ENCODE measurements at regions not wholly inside any gene's neighbourhood (a gene's known extent, or its start where the extent isn't known, plus 50 kb on each side); places are given as distances from the start of the nearest gene placed in this dataset.
"Not testable (repeated sequence)": the region's sequence is repeated elsewhere in the genome, so short reads cannot be mapped to it uniquely, and the experiment has no call there.

DNA sequence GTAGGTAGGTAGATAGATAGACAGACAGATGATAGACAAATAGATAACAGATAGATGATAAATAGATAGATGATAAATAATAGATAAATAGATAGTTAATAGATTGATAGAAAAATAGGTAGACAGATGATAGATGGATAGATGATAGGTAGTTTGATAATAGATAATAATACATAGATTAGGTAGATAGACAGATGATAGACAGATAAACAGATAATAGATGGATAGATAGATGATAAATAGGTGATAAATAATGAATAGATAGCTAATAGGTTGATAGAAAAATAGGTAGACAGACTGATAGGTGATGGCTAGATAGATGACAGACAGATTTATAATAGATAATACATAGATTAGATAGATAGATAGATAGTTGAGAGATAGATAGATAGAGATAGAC lies 350.5 kb upstream of the DPP6 start:
- Histone ChIP-seq H3K4me1 (ENCODE audit: insufficient read depth, low read length, poor library complexity, severe bottlenecking) (no peaks in the 10 kb centered on the region), H3K9me3 (ENCODE audit: low read depth, low read length, poor library complexity, severe bottlenecking) (no peaks in the 10 kb centered on the region), H3K36me3 (ENCODE audit: insufficient read depth, low read length, poor library complexity, severe bottlenecking) (no peaks in the 10 kb centered on the region), H3K27ac (ENCODE audit: low read depth, low read length, poor library complexity, severe bottlenecking) (no peak overlapping the region), H3K27me3 (replicated peaks; ENCODE audit: insufficient read depth, low read depth, low read length, poor library complexity) (no peaks in the 10 kb centered on the region), H3K4me3 (ENCODE audit: low read depth, low read length, poor library complexity, severe bottlenecking) (no peak overlapping the region)
- no peak for DNase-seq (ENCODE audit: low spot score)
- TF ChIP-seq EZH2 (IDR thresholded peaks at IDR 0.05; ENCODE audit: borderline replicate concordance, low read depth, low read length, poor library complexity, severe bottlenecking): no peak
- TF ChIP-seq, protein P1, sequence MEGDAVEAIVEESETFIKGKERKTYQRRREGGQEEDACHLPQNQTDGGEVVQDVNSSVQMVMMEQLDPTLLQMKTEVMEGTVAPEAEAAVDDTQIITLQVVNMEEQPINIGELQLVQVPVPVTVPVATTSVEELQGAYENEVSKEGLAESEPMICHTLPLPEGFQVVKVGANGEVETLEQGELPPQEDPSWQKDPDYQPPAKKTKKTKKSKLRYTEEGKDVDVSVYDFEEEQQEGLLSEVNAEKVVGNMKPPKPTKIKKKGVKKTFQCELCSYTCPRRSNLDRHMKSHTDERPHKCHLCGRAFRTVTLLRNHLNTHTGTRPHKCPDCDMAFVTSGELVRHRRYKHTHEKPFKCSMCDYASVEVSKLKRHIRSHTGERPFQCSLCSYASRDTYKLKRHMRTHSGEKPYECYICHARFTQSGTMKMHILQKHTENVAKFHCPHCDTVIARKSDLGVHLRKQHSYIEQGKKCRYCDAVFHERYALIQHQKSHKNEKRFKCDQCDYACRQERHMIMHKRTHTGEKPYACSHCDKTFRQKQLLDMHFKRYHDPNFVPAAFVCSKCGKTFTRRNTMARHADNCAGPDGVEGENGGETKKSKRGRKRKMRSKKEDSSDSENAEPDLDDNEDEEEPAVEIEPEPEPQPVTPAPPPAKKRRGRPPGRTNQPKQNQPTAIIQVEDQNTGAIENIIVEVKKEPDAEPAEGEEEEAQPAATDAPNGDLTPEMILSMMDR (conservative IDR thresholded peaks at IDR 0.05; ENCODE audit: low read depth, low read length): no peak
- no TSS peak for BruUV-seq (replicated peaks)
- intact Hi-C loops (cut with micrococcal nuclease; ENCODE audit: unreplicated experiment): no loop called here
- ChIA-PET POLR2A (ENCODE audit: low non-redundant PET) (no interaction called here), CTCF (no interaction called here)

DNA sequence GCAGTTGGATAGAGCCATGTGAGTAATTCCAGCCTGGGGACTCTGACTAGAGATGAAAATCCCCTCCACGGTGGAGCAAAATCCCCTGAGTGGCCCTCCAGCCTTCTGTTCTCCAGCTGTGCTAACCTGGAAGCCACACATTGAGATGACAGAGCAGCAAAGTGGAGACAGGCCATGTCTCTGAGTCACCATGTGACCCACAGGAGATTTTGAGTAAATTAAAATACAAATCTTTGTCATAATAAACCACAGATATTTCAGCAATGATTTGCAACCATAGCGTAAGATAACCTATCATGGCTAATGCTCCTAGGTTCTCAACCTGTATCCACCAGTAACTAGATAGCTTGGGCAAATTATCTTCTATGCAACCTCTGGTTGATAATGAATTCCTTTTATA lies 328.3 kb upstream of the DPP6 start:
- CTCF ChIA-PET; H3K4me3 ChIP-seq (ENCODE audit: low read depth, low read length, poor library complexity, severe bottlenecking); BruUV-seq (replicated peaks); DNase-seq (ENCODE audit: low spot score); H3K27me3 ChIP-seq (replicated peaks; ENCODE audit: insufficient read depth, low read depth, low read length, poor library complexity); H3K4me1 ChIP-seq (ENCODE audit: insufficient read depth, low read length, poor library complexity, severe bottlenecking); intact Hi-C loops (cut with micrococcal nuclease; ENCODE audit: unreplicated experiment); H3K27ac ChIP-seq (ENCODE audit: low read depth, low read length, poor library complexity, severe bottlenecking); POLR2A ChIA-PET (ENCODE audit: low non-redundant PET); H3K9me3 ChIP-seq (ENCODE audit: low read depth, low read length, poor library complexity, severe bottlenecking); H3K36me3 ChIP-seq (ENCODE audit: insufficient read depth, low read length, poor library complexity, severe bottlenecking): not testable (repeated sequence)

DNA sequence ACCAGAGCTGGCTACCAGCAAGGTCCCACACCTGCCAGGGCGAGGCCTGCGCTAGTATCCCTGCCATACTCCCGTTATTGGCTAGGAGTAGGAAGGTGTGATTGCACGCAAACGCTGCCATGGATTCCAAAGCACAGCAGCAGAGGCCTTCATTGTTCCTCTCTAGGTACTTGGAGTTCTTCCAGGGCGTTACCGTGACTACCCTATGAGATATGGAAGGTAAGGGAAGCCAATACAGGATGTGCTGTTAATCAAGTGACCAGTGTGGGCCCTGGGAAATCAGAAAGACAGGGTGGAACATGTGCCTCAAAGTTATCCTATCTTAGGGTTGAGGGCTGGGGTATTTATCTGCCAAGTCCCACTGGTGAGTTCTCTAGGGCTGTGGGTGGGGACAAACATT lies 320.7 kb upstream of the DPP6 start:
- BruUV-seq (replicated peaks); DNase-seq (ENCODE audit: low spot score); H3K4me1 ChIP-seq (ENCODE audit: insufficient read depth, low read length, poor library complexity, severe bottlenecking); H3K27ac ChIP-seq (ENCODE audit: low read depth, low read length, poor library complexity, severe bottlenecking); intact Hi-C loops (cut with micrococcal nuclease; ENCODE audit: unreplicated experiment); H3K4me3 ChIP-seq (ENCODE audit: low read depth, low read length, poor library complexity, severe bottlenecking); CTCF ChIA-PET; H3K9me3 ChIP-seq (ENCODE audit: low read depth, low read length, poor library complexity, severe bottlenecking); H3K36me3 ChIP-seq (ENCODE audit: insufficient read depth, low read length, poor library complexity, severe bottlenecking); POLR2A ChIA-PET (ENCODE audit: low non-redundant PET); H3K27me3 ChIP-seq (replicated peaks; ENCODE audit: insufficient read depth, low read depth, low read length, poor library complexity): not testable (repeated sequence)

DNA sequence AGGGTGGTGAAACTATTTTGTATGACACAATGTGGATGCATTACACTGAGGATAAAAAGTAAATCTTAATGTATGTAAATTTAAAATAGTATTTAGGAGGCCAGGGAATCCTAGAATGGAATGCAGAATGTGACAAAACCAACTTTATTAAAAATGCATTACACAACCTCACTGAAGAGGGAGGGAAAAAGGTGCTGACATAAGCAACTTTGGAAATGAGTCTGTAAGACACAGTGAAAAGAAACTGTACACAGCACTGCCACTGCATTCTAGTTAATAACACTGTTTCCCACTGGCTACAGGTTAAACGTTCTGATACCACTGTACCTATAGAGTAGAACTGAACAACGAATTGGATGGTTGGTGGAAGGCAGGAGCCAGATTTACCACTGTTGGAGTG lies 308.8 kb upstream of the DPP6 start:
- H3K27me3 ChIP-seq (replicated peaks; ENCODE audit: insufficient read depth, low read depth, low read length, poor library complexity); H3K4me3 ChIP-seq (ENCODE audit: low read depth, low read length, poor library complexity, severe bottlenecking); H3K9me3 ChIP-seq (ENCODE audit: low read depth, low read length, poor library complexity, severe bottlenecking); POLR2A ChIA-PET (ENCODE audit: low non-redundant PET); BruUV-seq (replicated peaks); CTCF ChIA-PET; intact Hi-C loops (cut with micrococcal nuclease; ENCODE audit: unreplicated experiment); H3K4me1 ChIP-seq (ENCODE audit: insufficient read depth, low read length, poor library complexity, severe bottlenecking); H3K27ac ChIP-seq (ENCODE audit: low read depth, low read length, poor library complexity, severe bottlenecking); H3K36me3 ChIP-seq (ENCODE audit: insufficient read depth, low read length, poor library complexity, severe bottlenecking); DNase-seq (ENCODE audit: low spot score): not testable (repeated sequence)

DNA sequence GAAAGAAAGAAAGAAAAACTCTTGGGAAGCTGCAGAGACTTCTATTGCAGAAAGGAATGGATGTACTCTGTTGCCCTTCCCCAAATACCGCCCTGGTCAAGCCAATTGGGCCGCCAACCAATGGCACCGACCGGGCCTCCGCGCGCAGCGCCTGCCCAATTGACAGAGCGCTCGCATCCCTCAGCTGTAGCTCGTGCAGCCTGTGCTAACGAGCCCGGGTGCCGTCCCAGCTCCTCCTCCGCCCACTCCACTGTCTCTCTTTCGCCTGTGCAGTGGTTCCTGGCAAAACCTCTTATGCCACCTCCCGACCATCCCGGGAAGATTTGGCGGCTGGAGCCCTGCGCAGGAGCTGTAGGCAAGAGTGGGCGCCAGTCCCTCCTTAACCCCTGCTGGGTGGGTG lies 304.2 kb upstream of the DPP6 start:
- BruUV-seq (replicated peaks); CTCF ChIA-PET: not testable (repeated sequence)

DNA sequence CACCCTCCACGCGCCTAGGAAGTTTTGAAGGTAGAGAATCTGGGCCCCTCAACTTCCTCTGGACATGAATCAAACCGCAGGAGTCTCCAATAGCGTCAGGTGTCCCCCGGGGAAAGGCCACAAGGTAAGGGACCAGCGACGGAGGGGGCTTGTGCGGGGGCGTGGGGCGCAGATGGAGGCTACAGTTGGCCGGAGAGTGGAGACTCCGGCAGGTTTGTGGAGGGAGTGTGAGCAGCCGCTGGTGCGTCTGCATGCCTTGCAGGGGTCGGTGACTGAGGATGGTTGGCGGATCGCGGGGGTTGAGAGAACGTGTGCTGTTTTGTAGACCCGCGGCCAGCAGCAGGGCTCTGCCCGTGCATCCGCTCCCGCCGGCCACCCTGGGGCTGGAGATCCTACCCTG lies 303.3 kb upstream of the DPP6 start:
- H3K27me3 ChIP-seq (replicated peaks; ENCODE audit: insufficient read depth, low read depth, low read length, poor library complexity); CTCF ChIA-PET; H3K4me1 ChIP-seq (ENCODE audit: insufficient read depth, low read length, poor library complexity, severe bottlenecking); H3K9me3 ChIP-seq (ENCODE audit: low read depth, low read length, poor library complexity, severe bottlenecking); H3K27ac ChIP-seq (ENCODE audit: low read depth, low read length, poor library complexity, severe bottlenecking); DNase-seq (ENCODE audit: low spot score); H3K36me3 ChIP-seq (ENCODE audit: insufficient read depth, low read length, poor library complexity, severe bottlenecking); POLR2A ChIA-PET (ENCODE audit: low non-redundant PET); BruUV-seq (replicated peaks); intact Hi-C loops (cut with micrococcal nuclease; ENCODE audit: unreplicated experiment); H3K4me3 ChIP-seq (ENCODE audit: low read depth, low read length, poor library complexity, severe bottlenecking): not testable (repeated sequence)

More for the DNA sequence above, 304.2 kb upstream of the DPP6 start:
- H3K27me3 ChIP-seq (replicated peaks; ENCODE audit: insufficient read depth, low read depth, low read length, poor library complexity); DNase-seq (ENCODE audit: low spot score); H3K27ac ChIP-seq (ENCODE audit: low read depth, low read length, poor library complexity, severe bottlenecking); H3K9me3 ChIP-seq (ENCODE audit: low read depth, low read length, poor library complexity, severe bottlenecking); H3K36me3 ChIP-seq (ENCODE audit: insufficient read depth, low read length, poor library complexity, severe bottlenecking); H3K4me1 ChIP-seq (ENCODE audit: insufficient read depth, low read length, poor library complexity, severe bottlenecking); intact Hi-C loops (cut with micrococcal nuclease; ENCODE audit: unreplicated experiment); POLR2A ChIA-PET (ENCODE audit: low non-redundant PET); H3K4me3 ChIP-seq (ENCODE audit: low read depth, low read length, poor library complexity, severe bottlenecking): not testable (repeated sequence)

DNA sequence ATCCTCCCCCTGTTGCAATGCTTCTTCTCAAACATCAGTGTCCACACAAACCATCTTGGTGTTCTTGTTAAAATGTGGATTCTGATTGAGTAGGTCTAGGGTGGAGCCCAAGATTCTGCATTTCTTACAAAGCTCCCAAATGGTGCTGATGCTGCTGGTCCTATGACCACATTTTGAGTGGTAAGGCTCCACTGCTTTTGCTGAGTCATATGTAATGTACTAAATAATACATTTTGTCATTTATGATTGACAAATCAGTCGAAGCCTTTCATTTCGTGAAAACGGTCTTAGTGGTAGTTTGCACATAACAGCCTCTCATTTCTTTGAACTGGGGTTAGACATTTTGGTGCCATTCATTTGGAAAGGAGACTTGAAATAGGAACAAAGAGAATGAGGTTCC lies 286.3 kb upstream of the DPP6 start:
- H3K27me3 ChIP-seq (replicated peaks; ENCODE audit: insufficient read depth, low read depth, low read length, poor library complexity); H3K4me3 ChIP-seq (ENCODE audit: low read depth, low read length, poor library complexity, severe bottlenecking): not testable (repeated sequence)

More for the DNA sequence above, 286.3 kb upstream of the DPP6 start:
- BruUV-seq (replicated peaks); H3K27ac ChIP-seq (ENCODE audit: low read depth, low read length, poor library complexity, severe bottlenecking); POLR2A ChIA-PET (ENCODE audit: low non-redundant PET); intact Hi-C loops (cut with micrococcal nuclease; ENCODE audit: unreplicated experiment); DNase-seq (ENCODE audit: low spot score); H3K4me1 ChIP-seq (ENCODE audit: insufficient read depth, low read length, poor library complexity, severe bottlenecking); H3K9me3 ChIP-seq (ENCODE audit: low read depth, low read length, poor library complexity, severe bottlenecking); H3K36me3 ChIP-seq (ENCODE audit: insufficient read depth, low read length, poor library complexity, severe bottlenecking); CTCF ChIA-PET: not testable (repeated sequence)

Data from A673 (cell line).